ENCODE measurements at regions not wholly inside any gene's neighbourhood (a gene's known extent, or its start where the extent isn't known, plus 50 kb on each side); places are given as distances from the start of the nearest gene placed in this dataset.

DNA sequence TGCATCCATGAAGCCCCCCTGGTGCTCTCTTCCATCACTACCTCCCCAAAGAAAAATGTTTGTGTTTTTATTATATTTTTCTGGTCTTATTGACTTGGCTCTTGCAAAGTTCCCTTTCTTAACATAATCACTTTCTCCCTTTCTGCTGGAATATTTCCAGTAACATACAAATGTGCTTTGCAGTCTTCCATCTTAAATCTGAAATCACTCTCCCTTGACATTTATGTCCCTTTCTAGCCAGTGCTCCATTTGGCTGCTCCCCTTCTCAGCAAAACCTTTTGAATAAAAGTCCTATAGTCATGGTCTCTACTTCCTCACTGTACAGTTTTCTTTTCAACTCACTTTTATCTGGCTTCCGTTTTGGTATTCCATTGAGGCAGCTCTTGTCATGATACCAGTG, 118.8 kb downstream of the SNAPC1 start:
- no peaks in the 10 kb centered on the region for H4K20me1 ChIP-seq (ENCODE audit: insufficient read depth, low read length)
- no peak overlapping the region for H4K91ac ChIP-seq (ENCODE audit: insufficient read depth, low read depth, low read length)
- DNase-seq (no peak), ATAC-seq (ENCODE audit: low read depth) (no peak)
- no peak overlapping the region for H2BK5ac ChIP-seq (ENCODE audit: low read depth, low read length, poor library complexity, severe bottlenecking)
- H2BK15ac ChIP-seq (ENCODE audit: low read depth, low read length): no peak overlapping the region
- no peak overlapping the region for H3K14ac ChIP-seq (replicated peaks; ENCODE audit: low read depth, low read length)
- H2BK20ac ChIP-seq (ENCODE audit: low read depth, low read length): no peak overlapping the region
- in situ Hi-C loops (cut with MboI; ENCODE audit: low sequenced_read_pairs): no loop called here
- H3K4ac ChIP-seq (ENCODE audit: low read depth, low read length): no peak overlapping the region
- no peak overlapping the region for H3K56ac ChIP-seq (ENCODE audit: extremely low read depth, insufficient read depth, low read length)
- no peak overlapping the region for H3K9ac ChIP-seq (ENCODE audit: low read depth, low read length)
- H2AFZ ChIP-seq (replicated peaks; ENCODE audit: low read length, poor library complexity): no peak overlapping the region
- H3K36me3 ChIP-seq (ENCODE audit: control insufficient read depth, insufficient read depth, low read length): no peaks in the 10 kb centered on the region
- H2AK5ac ChIP-seq (ENCODE audit: low read depth, low read length): no peak overlapping the region
- no peak overlapping the region for H3K23ac ChIP-seq (ENCODE audit: low read depth, low read length)
- TF ChIP-seq MAZ (IDR thresholded peaks at IDR 0.05; ENCODE audit: borderline replicate concordance, low read depth, low read length) (no peak), FOS (IDR thresholded peaks at IDR 0.05; ENCODE audit: low read depth, low read length) (no peak), RFX5 (IDR thresholded peaks at IDR 0.05; ENCODE audit: low read depth, low read length) (no peak), CEBPB (IDR thresholded peaks at IDR 0.05; ENCODE audit: low read depth, low read length) (no peak), MXI1 (IDR thresholded peaks at IDR 0.05; ENCODE audit: borderline replicate concordance, low read depth, low read length) (no peak), POLR2A (IDR thresholded peaks at IDR 0.05; ENCODE audit: low read depth, low read length) (no peak), RCOR1 (IDR thresholded peaks at IDR 0.05; ENCODE audit: insufficient replicate concordance, low read length) (no peak), MAFK (IDR thresholded peaks at IDR 0.05; ENCODE audit: low read depth, low read length) (no peak), SMC3 (IDR thresholded peaks at IDR 0.05; ENCODE audit: low read depth, low read length) (no peak), NFE2L2 (IDR thresholded peaks at IDR 0.05; ENCODE audit: low read depth, low read length) (no peak), RAD21 (IDR thresholded peaks at IDR 0.05; ENCODE audit: low read length) (no peak), BHLHE40 (IDR thresholded peaks at IDR 0.05; ENCODE audit: low read depth, low read length) (no peak), CHD1 (IDR thresholded peaks at IDR 0.05; ENCODE audit: low read depth, low read length) (no peak)
- TF ChIP-seq, protein P1, sequence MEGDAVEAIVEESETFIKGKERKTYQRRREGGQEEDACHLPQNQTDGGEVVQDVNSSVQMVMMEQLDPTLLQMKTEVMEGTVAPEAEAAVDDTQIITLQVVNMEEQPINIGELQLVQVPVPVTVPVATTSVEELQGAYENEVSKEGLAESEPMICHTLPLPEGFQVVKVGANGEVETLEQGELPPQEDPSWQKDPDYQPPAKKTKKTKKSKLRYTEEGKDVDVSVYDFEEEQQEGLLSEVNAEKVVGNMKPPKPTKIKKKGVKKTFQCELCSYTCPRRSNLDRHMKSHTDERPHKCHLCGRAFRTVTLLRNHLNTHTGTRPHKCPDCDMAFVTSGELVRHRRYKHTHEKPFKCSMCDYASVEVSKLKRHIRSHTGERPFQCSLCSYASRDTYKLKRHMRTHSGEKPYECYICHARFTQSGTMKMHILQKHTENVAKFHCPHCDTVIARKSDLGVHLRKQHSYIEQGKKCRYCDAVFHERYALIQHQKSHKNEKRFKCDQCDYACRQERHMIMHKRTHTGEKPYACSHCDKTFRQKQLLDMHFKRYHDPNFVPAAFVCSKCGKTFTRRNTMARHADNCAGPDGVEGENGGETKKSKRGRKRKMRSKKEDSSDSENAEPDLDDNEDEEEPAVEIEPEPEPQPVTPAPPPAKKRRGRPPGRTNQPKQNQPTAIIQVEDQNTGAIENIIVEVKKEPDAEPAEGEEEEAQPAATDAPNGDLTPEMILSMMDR (conservative IDR thresholded peaks at IDR 0.05; ENCODE audit: low read depth, low read length): no peak
- TF ChIP-seq, protein P2, sequence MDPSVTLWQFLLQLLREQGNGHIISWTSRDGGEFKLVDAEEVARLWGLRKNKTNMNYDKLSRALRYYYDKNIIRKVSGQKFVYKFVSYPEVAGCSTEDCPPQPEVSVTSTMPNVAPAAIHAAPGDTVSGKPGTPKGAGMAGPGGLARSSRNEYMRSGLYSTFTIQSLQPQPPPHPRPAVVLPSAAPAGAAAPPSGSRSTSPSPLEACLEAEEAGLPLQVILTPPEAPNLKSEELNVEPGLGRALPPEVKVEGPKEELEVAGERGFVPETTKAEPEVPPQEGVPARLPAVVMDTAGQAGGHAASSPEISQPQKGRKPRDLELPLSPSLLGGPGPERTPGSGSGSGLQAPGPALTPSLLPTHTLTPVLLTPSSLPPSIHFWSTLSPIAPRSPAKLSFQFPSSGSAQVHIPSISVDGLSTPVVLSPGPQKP (IDR thresholded peaks at IDR 0.05; ENCODE audit: borderline replicate concordance, low read depth, low read length): no peak
- TF ChIP-seq, protein P3, sequence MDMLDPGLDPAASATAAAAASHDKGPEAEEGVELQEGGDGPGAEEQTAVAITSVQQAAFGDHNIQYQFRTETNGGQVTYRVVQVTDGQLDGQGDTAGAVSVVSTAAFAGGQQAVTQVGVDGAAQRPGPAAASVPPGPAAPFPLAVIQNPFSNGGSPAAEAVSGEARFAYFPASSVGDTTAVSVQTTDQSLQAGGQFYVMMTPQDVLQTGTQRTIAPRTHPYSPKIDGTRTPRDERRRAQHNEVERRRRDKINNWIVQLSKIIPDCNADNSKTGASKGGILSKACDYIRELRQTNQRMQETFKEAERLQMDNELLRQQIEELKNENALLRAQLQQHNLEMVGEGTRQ (IDR thresholded peaks at IDR 0.05; ENCODE audit: low read depth, low read length): no peak
- intact Hi-C loops (cut with micrococcal nuclease): no loop called here
- no peak overlapping the region for H2BK120ac ChIP-seq (ENCODE audit: low read depth, low read length)
- no peaks in the 10 kb centered on the region for H3K4me1 ChIP-seq (ENCODE audit: control insufficient read depth, insufficient read depth, low read length)
- no TSS peak for BruUV-seq (replicated peaks)
- ChIA-PET CTCF (no interaction called here), POLR2A (ENCODE audit: unreplicated experiment) (no interaction called here)
- WGBS, 2 experiments (ENCODE audit: extremely low coverage in 2 of 2, insufficient read length in 1 of 2): 20% methylated on average over 1 of the region's 1 CpG; no CpG with 5 or more reads in 1 of the 2 experiments
- H3K27ac ChIP-seq (ENCODE audit: insufficient read depth, low read length): no peak overlapping the region
- H3K9me1 ChIP-seq (ENCODE audit: insufficient read depth, low read length): no peaks in the 10 kb centered on the region
- no peaks in the 10 kb centered on the region for H3K79me1 ChIP-seq (ENCODE audit: low read depth in 1 of 2, low read length in 2 of 2)
- no peaks in the 10 kb centered on the region for H3K9me3 ChIP-seq (ENCODE audit: control insufficient read depth, insufficient read depth, low read length)
- H2AK9ac ChIP-seq (replicated peaks; ENCODE audit: low read depth, low read length, poor library complexity): no peak overlapping the region
- dilution Hi-C loops (cut with HindIII; ENCODE audit: low sequenced_read_pairs, unreplicated experiment): no loop called here
- no peak overlapping the region for H3K4me2 ChIP-seq (ENCODE audit: low read depth, low read length)
- H3K18ac ChIP-seq (ENCODE audit: low read depth, low read length): no peak overlapping the region
- peaks cover 43% of the 10 kb centered on the region for H3K27me3 ChIP-seq (ENCODE audit: control insufficient read depth, insufficient read depth, low read length)
- H4K5ac ChIP-seq (ENCODE audit: low read depth, low read length): no peak overlapping the region
- no peak overlapping the region for H3K4me3 ChIP-seq (ENCODE audit: insufficient read depth, low read depth, low read length)
- H4K8ac ChIP-seq (ENCODE audit: low read depth in 2 of 2, low read length in 2 of 2): no peak overlapping the region

Data from IMR-90 (cell line).